OCI-LY1 (cell line): ENCODE measurements at regions not wholly inside any gene's neighbourhood (a gene's known extent, or its start where the extent isn't known, plus 50 kb on each side); places are given as distances from the start of the nearest gene placed in this dataset.
"Not testable (repeated sequence)": the region's sequence is repeated elsewhere in the genome, so short reads cannot be mapped to it uniquely, and the experiment has no call there.

ENCODE experiments used
- H2AFZ ChIP-seq: fragments of 200-600 bp; sonication (generic), shearing (Covaris generic); 2 replicates; pipeline ENCODE4 v1.6.0; 2014; ENCODE audit warnings: antibody characterized with exemption, mild to moderate bottlenecking, low read length
- H3F3A ChIP-seq: fragments of 200-600 bp; sonication (generic), shearing (Covaris generic); 2 replicates; pipeline ENCODE4 v1.6.0; 2014; ENCODE audit warnings: mild to moderate bottlenecking, antibody characterized with exemption, low read length, moderate library complexity; ENCODE audit not compliant: insufficient read depth
- H3K27ac ChIP-seq: fragments of 200-600 bp; sonication (generic); 2 replicates; pipeline ENCODE4 v1.5.1; 2014; ENCODE audit warnings: low read length, mixed run types, mild to moderate bottlenecking, low read depth; ENCODE audit not compliant: poor library complexity, severe bottlenecking
- H3K27me3 ChIP-seq: fragments of 200-600 bp; sonication (generic); 2 replicates; pipeline ENCODE4 v1.6.0; 2014; ENCODE audit warnings: antibody characterized with exemption, mild to moderate bottlenecking, low read length, moderate library complexity; ENCODE audit not compliant: insufficient read depth
- H3K36me3 ChIP-seq: fragments of 200-600 bp; sonication (generic); 2 replicates; pipeline ENCODE4 v1.6.1; 2014; ENCODE audit warnings: mild to moderate bottlenecking, antibody characterized with exemption, low read length, moderate library complexity, mixed read lengths; ENCODE audit not compliant: insufficient read depth
- H3K4me1 ChIP-seq: fragments of 200-600 bp; sonication (generic); 2 replicates; pipeline ENCODE4 v1.5.1; 2014; ENCODE audit warnings: mild to moderate bottlenecking, low read length, moderate library complexity; ENCODE audit not compliant: insufficient read depth, severe bottlenecking
- H3K4me2 ChIP-seq: fragments of 200-600 bp; sonication (generic), shearing (Covaris generic); 2 replicates; pipeline ENCODE4 v1.6.1; 2014; ENCODE audit warnings: low read length
- H3K4me3 ChIP-seq: fragments of 200-600 bp; sonication (generic); 2 replicates; pipeline ENCODE4 v1.5.1; 2014; ENCODE audit warnings: low read length, low read depth, mild to moderate bottlenecking, mixed read lengths; ENCODE audit not compliant: poor library complexity, severe bottlenecking
- H3K79me2 ChIP-seq: fragments of 200-600 bp; shearing (Covaris generic); 2 replicates; pipeline ENCODE4 v1.6.1; 2016; ENCODE audit warnings: mixed run types, low read length, mixed read lengths; ENCODE audit not compliant: insufficient read depth
- H3K9ac ChIP-seq: fragments of 200-600 bp; sonication (generic), shearing (Covaris generic); 2 replicates; pipeline ENCODE4 v1.6.1; 2014; ENCODE audit warnings: mild to moderate bottlenecking, low read length, mixed read lengths
- H3K9me2 ChIP-seq: fragments of 200-600 bp; sonication (generic), shearing (Covaris generic); 2 replicates; pipeline ENCODE4 v1.6.1; 2014; ENCODE audit warnings: low read depth, mild to moderate bottlenecking, low read length, mixed read lengths
- H3K9me3 ChIP-seq: fragments of 200-600 bp; shearing (Covaris generic); 2 replicates; pipeline ENCODE4 v1.6.1; 2014; ENCODE audit warnings: low read length, mixed read lengths
- H4K20me1 ChIP-seq: fragments of 200-600 bp; sonication (generic), shearing (Covaris generic); 2 replicates; pipeline ENCODE4 v1.6.0; 2016; ENCODE audit warnings: mild to moderate bottlenecking, low read length; ENCODE audit not compliant: insufficient read depth
- CTCF ChIP-seq: fragments of 200-600 bp; sonication (generic), shearing (Covaris generic); IDR thresholded peaks from 2 replicates; pipeline ENCODE4 v1.5.1; 2017; ENCODE audit warnings: mild to moderate bottlenecking, antibody characterized with exemption, low read length, moderate library complexity, mixed read lengths
- EZH2 ChIP-seq: fragments of 200-600 bp; sonication (generic), shearing (Covaris generic); IDR thresholded peaks from 2 replicates; pipeline ENCODE4 v1.8.0; 2017; ENCODE audit warnings: borderline replicate concordance, mixed run types, mild to moderate bottlenecking, antibody characterized with exemption, low read length, moderate library complexity, mixed read lengths

GRCh38 chrX:104469771-104470170 is 96.2 kb upstream of the IL1RAPL2 start:
- no peaks in the 10 kb centered on the region for H4K20me1 ChIP-seq
- TF ChIP-seq EZH2 (no peak), CTCF (no peak)
- no peaks in the 10 kb centered on the region for H3K79me2 ChIP-seq
- no peaks in the 10 kb centered on the region for H3K36me3 ChIP-seq
- H3K9ac ChIP-seq, result no peak overlapping the region
- H3K9me3 ChIP-seq, result no peaks in the 10 kb centered on the region
- H3K4me3 ChIP-seq, result no peak overlapping the region
- no peak overlapping the region for H3K4me2 ChIP-seq
- H3K27ac ChIP-seq, result no peak overlapping the region
- no peak overlapping the region for H2AFZ ChIP-seq
- H3K9me2 ChIP-seq, result no peaks in the 10 kb centered on the region
- no peaks in the 10 kb centered on the region for H3K27me3 ChIP-seq
- H3F3A ChIP-seq, result no peaks in the 10 kb centered on the region
- H3K4me1 ChIP-seq, result no peaks in the 10 kb centered on the region

GRCh38 chrX:104459796-104460195 is 106.2 kb upstream of the IL1RAPL2 start:
- H3K36me3 ChIP-seq, result no peaks in the 10 kb centered on the region
- no peak overlapping the region for H3K27ac ChIP-seq
- H3K9ac ChIP-seq, result no peak overlapping the region
- no peaks in the 10 kb centered on the region for H4K20me1 ChIP-seq
- H2AFZ ChIP-seq, result no peak overlapping the region
- H3K9me2 ChIP-seq, result no peaks in the 10 kb centered on the region
- H3F3A ChIP-seq, result no peaks in the 10 kb centered on the region
- H3K4me2 ChIP-seq, result no peak overlapping the region
- H3K4me1 ChIP-seq, result no peaks in the 10 kb centered on the region
- no peaks in the 10 kb centered on the region for H3K79me2 ChIP-seq
- H3K9me3 ChIP-seq, result no peaks in the 10 kb centered on the region
- no peak overlapping the region for H3K4me3 ChIP-seq
- TF ChIP-seq EZH2, result no peak
- no peak for TF ChIP-seq CTCF
- no peaks in the 10 kb centered on the region for H3K27me3 ChIP-seq

- not testable (repeated sequence) for H2AFZ ChIP-seq, H3K4me2 ChIP-seq, H3K9me3 ChIP-seq
These were observed 108.9 kb upstream of the IL1RAPL2 start for GRCh38 chrX:104457130-104457529.

GRCh38 chrX:104450316-104450715 is 115.7 kb upstream of the IL1RAPL2 start:
- H3K9me2 ChIP-seq, result no peaks in the 10 kb centered on the region
- H4K20me1 ChIP-seq, result no peaks in the 10 kb centered on the region

More at GRCh38 chrX:104457130-104457529, 108.9 kb upstream of the IL1RAPL2 start:
- H3K4me3 ChIP-seq, H3K79me2 ChIP-seq, H4K20me1 ChIP-seq, H3K27me3 ChIP-seq, H3F3A ChIP-seq, H3K9me2 ChIP-seq, H3K4me1 ChIP-seq, H3K27ac ChIP-seq, H3K9ac ChIP-seq, H3K36me3 ChIP-seq: not testable (repeated sequence)

More at GRCh38 chrX:104450316-104450715, 115.7 kb upstream of the IL1RAPL2 start:
- Histone ChIP-seq H3K4me2 (no peak overlapping the region), H3K79me2 (no peaks in the 10 kb centered on the region), H3F3A (no peaks in the 10 kb centered on the region), H2AFZ (no peak overlapping the region), H3K27ac (no peak overlapping the region), H3K4me1 (no peaks in the 10 kb centered on the region), H3K4me3 (no peak overlapping the region), H3K9ac (no peak overlapping the region), H3K36me3 (no peaks in the 10 kb centered on the region), H3K9me3 (no peaks in the 10 kb centered on the region), H3K27me3 (no peaks in the 10 kb centered on the region)
- TF ChIP-seq CTCF (no peak), EZH2 (no peak)
